ENCODE measurements at regions not wholly inside any gene's neighbourhood (a gene's known extent, or its start where the extent isn't known, plus 50 kb on each side); places are given as distances from the start of the nearest gene placed in this dataset.

DNA sequence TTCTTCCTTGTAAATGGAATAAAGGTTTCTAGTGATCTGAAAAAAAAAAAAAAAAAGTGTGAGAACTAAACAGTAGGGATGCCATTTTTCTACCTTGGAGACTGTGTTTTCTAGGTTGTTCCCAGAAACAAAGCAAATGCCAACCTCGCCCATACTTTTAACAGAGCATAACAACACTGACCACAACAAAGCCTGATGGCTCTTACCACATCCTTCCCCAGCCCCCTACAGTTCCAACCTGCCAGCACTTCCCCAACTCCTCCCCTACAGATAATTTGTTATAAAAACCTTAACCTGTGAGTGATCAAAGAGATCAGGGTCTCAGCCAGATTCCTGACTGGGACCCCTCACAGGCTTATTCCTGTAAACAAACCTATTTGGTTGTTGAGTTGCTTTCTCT is 940.0 kb downstream of the SH3BGRL start:
- no peak for TF ChIP-seq MTA3 (IDR thresholded peaks at IDR 0.05; ENCODE audit: borderline replicate concordance)
- TF ChIP-seq SMARCB1 (IDR thresholded peaks at IDR 0.05; ENCODE audit: insufficient read length, low read depth): no peak
- no peak for TF ChIP-seq POLR2A (conservative IDR thresholded peaks at IDR 0.05)
- TF ChIP-seq, protein P1, sequence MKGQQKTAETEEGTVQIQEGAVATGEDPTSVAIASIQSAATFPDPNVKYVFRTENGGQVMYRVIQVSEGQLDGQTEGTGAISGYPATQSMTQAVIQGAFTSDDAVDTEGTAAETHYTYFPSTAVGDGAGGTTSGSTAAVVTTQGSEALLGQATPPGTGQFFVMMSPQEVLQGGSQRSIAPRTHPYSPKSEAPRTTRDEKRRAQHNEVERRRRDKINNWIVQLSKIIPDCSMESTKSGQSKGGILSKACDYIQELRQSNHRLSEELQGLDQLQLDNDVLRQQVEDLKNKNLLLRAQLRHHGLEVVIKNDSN (CRISPR knock-in tag; IDR thresholded peaks at IDR 0.05): no peak

All from K562 (cell line).